ENCODE measurements at regions not wholly inside any gene's neighbourhood (a gene's known extent, or its start where the extent isn't known, plus 50 kb on each side); places are given as distances from the start of the nearest gene placed in this dataset.

GRCh38 chr13:33624740-33625139 is 193.2 kb upstream of the RFC3 start:
- ATAC-seq (no peak), DNase-seq (peak in 1 of 4 donors; percentile 19)
- H3K36me3 ChIP-seq (replicated peaks in 1 of 2; ENCODE audit: insufficient read depth in 1 of 2, low read depth in 2 of 2) = no peaks in the 10 kb centered on the region
- peaks cover 12% of the 10 kb centered on the region for H3K4me1 ChIP-seq
- intact Hi-C loops (cut with DNase I) = no loop called here
- no peak overlapping the region for H3K27ac ChIP-seq
- 40 to 63% methylated on average over 1 of the region's 1 CpG for WGBS, 2 donors
- no peak overlapping the region for H3K4me3 ChIP-seq
- H3K9me3 ChIP-seq = no peaks in the 10 kb centered on the region
- TF ChIP-seq CTCF (IDR thresholded peaks at IDR 0.05) (no peak), POLR2A (IDR thresholded peaks at IDR 0.05) (no peak)
- no peaks in the 10 kb centered on the region for H3K27me3 ChIP-seq

DNA sequence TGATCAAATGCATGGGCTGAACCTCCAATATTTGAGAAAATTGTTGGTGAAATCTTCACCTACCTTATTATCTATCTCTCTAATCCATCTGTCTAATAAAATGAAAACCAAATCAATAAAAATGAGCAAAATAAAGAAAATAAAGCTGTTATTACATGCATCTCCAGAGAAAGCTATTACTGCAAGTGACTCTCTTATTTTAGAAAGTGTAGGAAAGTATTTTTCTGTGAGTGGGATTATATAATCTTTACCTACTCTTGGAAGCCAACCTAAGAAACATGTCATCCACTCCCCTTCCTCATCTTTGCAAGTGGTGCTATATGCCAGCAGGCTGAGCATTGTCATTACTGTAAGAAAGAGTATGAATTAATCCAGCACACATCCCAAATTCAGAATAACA is 191.5 kb upstream of the RFC3 start:
- peaks cover 12% of the 10 kb centered on the region for H3K4me1 ChIP-seq

DNA sequence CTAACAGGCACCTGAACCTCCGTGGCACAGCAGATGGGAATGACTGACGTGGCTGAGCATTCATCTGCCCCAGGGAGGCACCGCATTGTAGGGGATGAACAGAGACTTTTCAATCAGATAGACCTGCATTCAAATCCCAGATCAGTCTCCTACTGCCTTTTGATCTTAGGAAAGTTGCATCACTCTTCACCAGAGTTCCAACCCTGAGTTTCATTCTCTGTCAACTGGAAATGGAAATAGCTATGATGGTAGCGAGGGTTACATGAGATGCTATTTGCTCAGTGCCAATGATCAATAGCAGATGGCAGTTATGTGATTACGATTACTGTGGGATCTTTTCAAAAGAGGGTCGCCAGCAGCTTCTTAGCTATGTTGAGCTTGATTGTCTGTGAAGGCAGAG is 189.3 kb upstream of the RFC3 start:
- H3K9me3 ChIP-seq = no peaks in the 10 kb centered on the region
- peaks cover 12% of the 10 kb centered on the region for H3K4me1 ChIP-seq
- no peaks in the 10 kb centered on the region for H3K27me3 ChIP-seq
- no peak overlapping the region for H3K27ac ChIP-seq
- 93 to 95% methylated on average over 6 of the region's 6 CpGs for WGBS, 2 donors
- ATAC-seq = no peak
- H3K36me3 ChIP-seq (replicated peaks in 1 of 2; ENCODE audit: insufficient read depth in 1 of 2, low read depth in 2 of 2) = no peaks in the 10 kb centered on the region
- H3K4me3 ChIP-seq = no peak overlapping the region
- intact Hi-C loops (cut with DNase I) = no loop called here
- DNase-seq = no peak
- TF ChIP-seq CTCF (IDR thresholded peaks at IDR 0.05) (no peak), POLR2A (IDR thresholded peaks at IDR 0.05) (no peak)

More for the DNA sequence above, 191.5 kb upstream of the RFC3 start:
- no peak overlapping the region for H3K27ac ChIP-seq
- ATAC-seq = no peak
- no peaks in the 10 kb centered on the region for H3K27me3 ChIP-seq
- intact Hi-C loops (cut with DNase I) = no loop called here
- no peaks in the 10 kb centered on the region for H3K9me3 ChIP-seq
- TF ChIP-seq CTCF (IDR thresholded peaks at IDR 0.05) (no peak), POLR2A (IDR thresholded peaks at IDR 0.05) (no peak)
- H3K36me3 ChIP-seq (replicated peaks in 1 of 2; ENCODE audit: insufficient read depth in 1 of 2, low read depth in 2 of 2) = no peaks in the 10 kb centered on the region
- DNase-seq = no peak
- no peak overlapping the region for H3K4me3 ChIP-seq

DNA sequence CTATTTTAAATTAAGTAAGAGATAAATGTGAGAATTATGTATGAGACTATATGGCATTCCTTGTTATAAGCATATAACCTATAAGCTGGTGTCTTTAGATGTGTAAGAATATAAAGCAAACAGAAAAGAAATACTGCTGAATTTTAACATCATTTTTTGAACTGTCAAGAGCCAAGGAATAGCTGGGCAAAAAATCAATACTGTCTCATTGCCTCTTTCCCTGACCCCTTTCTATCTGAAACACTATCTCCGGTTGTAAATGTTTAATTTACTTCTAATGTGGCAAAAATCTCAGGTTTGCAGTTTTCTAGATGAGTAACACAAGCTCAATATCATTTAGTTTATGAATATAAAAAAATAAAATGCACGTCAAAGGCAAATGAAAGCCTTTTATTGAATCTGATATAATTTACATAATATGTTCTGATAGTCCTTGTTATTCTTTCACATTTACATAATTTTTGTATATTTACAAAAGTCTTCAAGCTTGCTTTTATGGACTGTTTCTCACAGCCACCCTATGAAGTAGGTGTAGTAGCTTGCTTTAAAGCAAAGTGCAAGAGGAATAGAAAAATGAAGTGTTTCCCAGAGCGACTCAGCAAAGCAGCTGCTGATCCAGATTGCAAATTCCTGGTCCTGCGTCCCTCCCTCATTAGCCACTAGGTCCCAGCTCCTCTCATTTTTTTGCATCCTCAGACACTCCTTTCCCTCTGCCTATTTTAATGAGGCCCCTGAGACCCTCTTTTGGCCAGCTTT is 188.2 kb upstream of the RFC3 start:
- ATAC-seq = no peak

More for the DNA sequence above, 188.2 kb upstream of the RFC3 start:
- no peaks in the 10 kb centered on the region for H3K27me3 ChIP-seq
- no peaks in the 10 kb centered on the region for H3K36me3 ChIP-seq (replicated peaks in 1 of 2; ENCODE audit: insufficient read depth in 1 of 2, low read depth in 2 of 2)
- DNase-seq = no peak
- no peak overlapping the region for H3K4me3 ChIP-seq
- no peak overlapping the region for H3K27ac ChIP-seq
- intact Hi-C loops (cut with DNase I) = no loop called here
- TF ChIP-seq CTCF (IDR thresholded peaks at IDR 0.05) = no peak
- TF ChIP-seq POLR2A (IDR thresholded peaks at IDR 0.05) = no peak
- H3K9me3 ChIP-seq = no peaks in the 10 kb centered on the region
- H3K4me1 ChIP-seq = peaks cover 3% of the 10 kb centered on the region
- 62 to 67% methylated on average over 4 of the region's 4 CpGs for WGBS, 2 donors
